Renal cortex interstitium (tissue), 11 donors: ENCODE measurements at regions not wholly inside any gene's neighbourhood (a gene's known extent, or its start where the extent isn't known, plus 50 kb on each side); places are given as distances from the start of the nearest gene placed in this dataset.
"Not testable (repeated sequence)": the region's sequence is repeated elsewhere in the genome, so short reads cannot be mapped to it uniquely, and the experiment has no call there.

Experiments used
- DNase-seq, 11 donors: peaks; one replicate each; pipeline ENCODE4 v3.0.0-alpha.2; 2013; ENCODE audit warnings: low read depth in 9 of 11, low spot score in 4 of 11; ENCODE audit errors: extremely low read depth in 1 of 11

GRCh38 chr6:44039191-44039719 lies 88.0 kb downstream of the MRPL14 start:
- DNase-seq = no peak

- DNase-seq = no peak
Observed at GRCh38 chr6:44038543-44039065, 88.6 kb downstream of the MRPL14 start.

GRCh38 chr6:44037847-44038542 lies 89.3 kb downstream of the MRPL14 start:
- no peak for DNase-seq

GRCh38 chr6:44037276-44037675 lies 90.0 kb downstream of the MRPL14 start:
- DNase-seq = not testable (repeated sequence)

GRCh38 chr6:44036699-44037101 lies 90.6 kb downstream of the MRPL14 start:
- DNase-seq = no peak

GRCh38 chr6:44036196-44036595 lies 91.1 kb downstream of the MRPL14 start:
- DNase-seq = no peak

GRCh38 chr6:44035621-44036020 lies 91.6 kb downstream of the MRPL14 start:
- DNase-seq = no peak

- DNase-seq = no peak
Observed at GRCh38 chr6:44034931-44035345, 92.3 kb downstream of the MRPL14 start.

- no peak for DNase-seq
Observed at GRCh38 chr6:44034391-44034861, 92.8 kb downstream of the MRPL14 start.

GRCh38 chr6:44030812-44031454 lies 96.3 kb downstream of the MRPL14 start:
- no peak for DNase-seq

- no peak for DNase-seq
Observed at GRCh38 chr6:44029444-44030185, 97.6 kb downstream of the MRPL14 start.

GRCh38 chr6:44028789-44029310 lies 98.4 kb downstream of the MRPL14 start:
- DNase-seq = no peak

- DNase-seq = no peak
Observed at GRCh38 chr6:44025226-44025625, 102.0 kb downstream of the MRPL14 start.

- no peak for DNase-seq
Observed at GRCh38 chr6:44024574-44025219, 102.6 kb downstream of the MRPL14 start.

- no peak for DNase-seq
Observed at GRCh38 chr6:44023586-44024454, 103.4 kb downstream of the MRPL14 start.

GRCh38 chr6:44022671-44023352 lies 104.4 kb downstream of the MRPL14 start:
- DNase-seq = no peak

- no peak for DNase-seq
Observed at GRCh38 chr6:44022296-44022661, 105.0 kb downstream of the MRPL14 start.
